Upper lobe of right lung (tissue), 1 donor: ENCODE measurements at regions not wholly inside any gene's neighbourhood (a gene's known extent, or its start where the extent isn't known, plus 50 kb on each side); places are given as distances from the start of the nearest gene placed in this dataset.

ENCODE experiments used
- ATAC-seq: fragments of 200-7000 bp; cut with Tn5 transposase; one replicate; pipeline ENCODE4 v1.9.1; 2020; ENCODE audit warnings: mild to moderate bottlenecking, moderate library complexity
- DNase-seq: peaks from one replicate; pipeline ENCODE4 v3.0.0-alpha.2; 2020
- H3K27ac ChIP-seq: fragments of 200-600 bp; one replicate; pipeline ENCODE4 v1.8.0; 2022
- H3K27me3 ChIP-seq: fragments of 200-600 bp; one replicate; pipeline ENCODE4 v1.8.0; 2022; ENCODE audit warnings: mild to moderate bottlenecking
- H3K36me3 ChIP-seq: fragments of 200-600 bp; one replicate; pipeline ENCODE4 v1.8.0; 2022
- H3K4me1 ChIP-seq: fragments of 200-600 bp; one replicate; pipeline ENCODE4 v1.8.0; 2022
- H3K4me3 ChIP-seq: fragments of 200-600 bp; one replicate; pipeline ENCODE4 v1.8.0; 2022; ENCODE audit warnings: mild to moderate bottlenecking
- H3K9me3 ChIP-seq: fragments of 200-600 bp; one replicate; pipeline ENCODE4 v1.8.0; 2022
- intact Hi-C: fragments of 100-400 bp; cut with DNase I; formaldehyde crosslinking; loops from one replicate; pipeline ENCODE4 v1.11.0; 2022
- TF ChIP-seq, protein P1 (sequence below): fragments of 200-600 bp; IDR thresholded peaks from one replicate; pipeline ENCODE4 v1.8.0; 2022; ENCODE audit warnings: antibody characterized with exemption
- donor health status: DM: no; HTN: yes; CAD: no; lungs with severe emphysema.

DNA sequence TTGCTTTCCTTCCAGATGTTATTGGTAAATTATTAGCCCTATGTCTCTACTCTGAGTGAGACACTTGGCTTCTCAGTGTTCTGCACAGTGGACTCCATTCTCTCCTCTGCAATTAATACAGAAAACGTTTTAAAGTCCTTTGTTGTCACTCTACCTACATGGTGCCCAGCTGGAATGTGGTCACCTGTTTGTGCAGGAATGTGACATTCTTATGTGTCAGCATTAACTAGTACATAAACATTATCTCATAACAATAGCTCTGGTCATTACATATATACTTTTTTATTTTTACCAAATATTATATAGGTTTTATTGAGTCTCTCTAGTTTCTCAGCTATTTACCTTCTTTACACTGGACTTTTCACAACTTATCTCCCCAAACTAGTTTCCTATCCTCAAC, 147.0 kb upstream of the KCNMB2 start:
- Histone ChIP-seq H3K27ac (no peak overlapping the region), H3K36me3 (no peaks in the 10 kb centered on the region), H3K4me1 (peaks cover 16% of the 10 kb centered on the region), H3K4me3 (no peak overlapping the region), H3K9me3 (no peaks in the 10 kb centered on the region), H3K27me3 (no peaks in the 10 kb centered on the region)
- TF ChIP-seq, protein P1, sequence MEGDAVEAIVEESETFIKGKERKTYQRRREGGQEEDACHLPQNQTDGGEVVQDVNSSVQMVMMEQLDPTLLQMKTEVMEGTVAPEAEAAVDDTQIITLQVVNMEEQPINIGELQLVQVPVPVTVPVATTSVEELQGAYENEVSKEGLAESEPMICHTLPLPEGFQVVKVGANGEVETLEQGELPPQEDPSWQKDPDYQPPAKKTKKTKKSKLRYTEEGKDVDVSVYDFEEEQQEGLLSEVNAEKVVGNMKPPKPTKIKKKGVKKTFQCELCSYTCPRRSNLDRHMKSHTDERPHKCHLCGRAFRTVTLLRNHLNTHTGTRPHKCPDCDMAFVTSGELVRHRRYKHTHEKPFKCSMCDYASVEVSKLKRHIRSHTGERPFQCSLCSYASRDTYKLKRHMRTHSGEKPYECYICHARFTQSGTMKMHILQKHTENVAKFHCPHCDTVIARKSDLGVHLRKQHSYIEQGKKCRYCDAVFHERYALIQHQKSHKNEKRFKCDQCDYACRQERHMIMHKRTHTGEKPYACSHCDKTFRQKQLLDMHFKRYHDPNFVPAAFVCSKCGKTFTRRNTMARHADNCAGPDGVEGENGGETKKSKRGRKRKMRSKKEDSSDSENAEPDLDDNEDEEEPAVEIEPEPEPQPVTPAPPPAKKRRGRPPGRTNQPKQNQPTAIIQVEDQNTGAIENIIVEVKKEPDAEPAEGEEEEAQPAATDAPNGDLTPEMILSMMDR: no peak
- DNase-seq (no peak), ATAC-seq (no peak)
- intact Hi-C loops: no loop called here

DNA sequence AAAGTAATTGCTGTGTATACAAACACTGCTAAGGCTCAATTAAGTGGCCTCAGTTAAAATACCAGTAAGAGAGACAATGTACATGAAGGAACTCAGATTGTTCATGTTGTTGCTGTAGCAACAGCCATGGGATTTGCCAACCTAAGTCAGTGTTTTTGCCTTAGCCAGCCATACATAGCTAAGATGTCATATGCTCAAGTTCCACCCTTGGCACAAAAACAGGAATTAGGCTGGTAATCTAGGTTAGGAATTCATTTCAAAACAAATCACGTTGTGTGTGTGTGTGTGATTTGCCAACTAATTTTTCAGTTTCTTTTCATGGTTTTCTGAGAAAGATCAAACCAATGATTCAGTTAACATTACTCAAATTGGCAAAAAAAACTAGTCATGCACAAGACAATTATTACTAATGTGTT, 143.7 kb upstream of the KCNMB2 start:
- ATAC-seq (peak; percentile 75), DNase-seq (no peak)
- H3K36me3 ChIP-seq: no peaks in the 10 kb centered on the region
- peak overlapping the region; percentile 33 for H3K27ac ChIP-seq
- H3K27me3 ChIP-seq: no peaks in the 10 kb centered on the region
- no peaks in the 10 kb centered on the region for H3K9me3 ChIP-seq
- TF ChIP-seq, protein P1: no peak
- no peak overlapping the region for H3K4me3 ChIP-seq
- peaks cover 16% of the 10 kb centered on the region for H3K4me1 ChIP-seq
- intact Hi-C loops: no loop called here

DNA sequence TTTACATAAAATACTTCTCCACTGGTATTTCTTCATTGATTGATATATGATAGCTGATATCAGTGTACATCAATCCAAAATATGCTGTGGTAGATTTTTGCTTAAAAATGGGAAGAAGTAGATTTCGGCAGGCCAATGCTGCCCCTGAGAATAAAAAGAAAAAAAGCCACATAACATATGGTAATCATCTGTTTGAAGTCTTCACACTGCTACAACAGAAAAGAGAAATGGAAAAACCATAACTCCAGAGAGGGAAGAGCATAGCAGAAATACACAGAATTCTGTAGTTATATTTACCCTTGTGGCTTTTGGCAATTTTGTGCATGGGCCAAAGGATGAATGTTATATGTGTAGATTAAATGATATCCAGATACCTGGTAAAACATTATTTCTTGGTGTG, 143.1 kb upstream of the KCNMB2 start:
- Histone ChIP-seq H3K9me3 (no peaks in the 10 kb centered on the region), H3K27ac (no peak overlapping the region), H3K36me3 (no peaks in the 10 kb centered on the region), H3K4me3 (no peak overlapping the region), H3K27me3 (no peaks in the 10 kb centered on the region), H3K4me1 (peaks cover 16% of the 10 kb centered on the region)
- DNase-seq: no peak
- no peak for ATAC-seq
- TF ChIP-seq, protein P1: no peak
- intact Hi-C loops: no loop called here

DNA sequence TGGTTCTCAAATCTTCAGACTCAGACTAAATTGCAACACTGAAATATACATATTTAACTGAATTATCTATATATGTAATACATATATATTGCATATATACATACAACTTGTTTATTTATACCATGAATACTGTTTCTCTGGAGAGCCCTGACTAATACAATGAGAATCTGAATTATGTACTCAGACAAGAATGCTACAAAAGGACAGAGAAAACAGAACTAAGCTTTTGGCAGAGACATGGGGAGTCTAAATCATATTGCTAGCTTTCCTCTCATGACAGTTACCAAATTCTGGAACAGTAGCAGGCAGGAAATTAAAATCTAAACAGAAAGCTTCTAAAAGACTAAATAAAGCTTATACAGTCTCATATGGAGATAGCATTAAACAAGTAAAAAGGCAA, 142.4 kb upstream of the KCNMB2 start:
- TF ChIP-seq, protein P1: no peak
- DNase-seq: no peak

DNA sequence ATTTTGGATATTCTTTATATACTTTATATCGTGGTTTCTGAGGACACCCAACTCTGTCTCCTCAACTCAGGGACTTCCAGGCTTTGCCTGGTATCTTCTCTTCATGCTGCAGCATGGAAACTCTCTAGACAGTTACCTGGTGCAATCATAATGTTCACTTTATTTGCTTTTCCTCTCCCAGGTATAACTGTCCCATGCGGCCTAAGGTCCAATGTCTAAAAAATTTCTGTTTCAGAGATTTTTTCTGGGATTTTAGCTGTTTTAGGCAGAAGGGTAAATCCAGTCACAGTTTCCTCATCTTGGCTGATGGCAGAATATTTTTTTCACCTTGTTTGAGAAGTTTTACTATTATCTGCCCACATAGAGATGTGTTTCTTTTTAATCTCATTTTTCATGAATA, 139.9 kb upstream of the KCNMB2 start:
- ATAC-seq: no peak
- H3K36me3 ChIP-seq: no peaks in the 10 kb centered on the region
- intact Hi-C loops: no loop called here
- TF ChIP-seq, protein P1: no peak
- H3K27me3 ChIP-seq: no peaks in the 10 kb centered on the region
- DNase-seq: no peak
- no peak overlapping the region for H3K4me3 ChIP-seq
- H3K4me1 ChIP-seq: peaks cover 16% of the 10 kb centered on the region
- H3K27ac ChIP-seq: no peak overlapping the region
- no peaks in the 10 kb centered on the region for H3K9me3 ChIP-seq

More for the DNA sequence above, 142.4 kb upstream of the KCNMB2 start:
- no peaks in the 10 kb centered on the region for H3K9me3 ChIP-seq
- no peaks in the 10 kb centered on the region for H3K27me3 ChIP-seq
- no peak overlapping the region for H3K4me3 ChIP-seq
- peaks cover 16% of the 10 kb centered on the region for H3K4me1 ChIP-seq
- peak overlapping the region; percentile 20 for H3K27ac ChIP-seq
- intact Hi-C loops: no loop called here
- no peak for ATAC-seq
- no peaks in the 10 kb centered on the region for H3K36me3 ChIP-seq

DNA sequence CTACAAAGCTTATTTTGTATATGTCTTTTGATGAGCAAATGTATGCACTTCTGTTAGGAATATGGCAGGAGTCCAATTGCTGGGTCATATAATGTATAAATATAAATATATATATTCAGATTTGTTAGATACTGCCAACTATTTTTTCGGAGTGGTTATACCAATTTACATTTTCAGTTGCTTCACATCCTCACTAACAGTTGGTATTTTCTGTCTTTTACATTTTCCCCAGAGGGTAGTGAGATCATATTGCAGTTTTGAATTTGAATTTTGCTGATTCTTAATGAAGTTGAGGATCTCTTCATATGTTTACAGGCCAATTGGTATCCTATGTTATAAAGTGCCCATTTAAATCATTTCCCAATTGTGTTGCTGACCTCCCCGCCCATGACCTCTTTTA, 139.0 kb upstream of the KCNMB2 start:
- intact Hi-C loops: no loop called here
- H3K27me3 ChIP-seq: no peaks in the 10 kb centered on the region
- H3K27ac ChIP-seq: no peak overlapping the region

More for the DNA sequence above, 139.0 kb upstream of the KCNMB2 start:
- Histone ChIP-seq H3K9me3 (no peaks in the 10 kb centered on the region), H3K36me3 (no peaks in the 10 kb centered on the region), H3K4me1 (peaks cover 12% of the 10 kb centered on the region), H3K4me3 (no peak overlapping the region)
- TF ChIP-seq, protein P1: no peak
- DNase-seq: no peak
- ATAC-seq: no peak
